KBM-7 (cell line): ENCODE measurements at regions not wholly inside any gene's neighbourhood (a gene's known extent, or its start where the extent isn't known, plus 50 kb on each side); places are given as distances from the start of the nearest gene placed in this dataset.

Source experiments
- DNase-seq: peaks from one replicate; pipeline ENCODE4 v3.0.0-alpha.2; 2015
- in situ Hi-C: fragments of 300-500 bp; cut with MboI; formaldehyde crosslinking; loops from 2 replicates; pipeline ENCODE4 v1.14.3; 2020; ENCODE audit warnings: low sequenced_read_pairs, low pct_unique_long_range_greater_than_20kb, mixed read lengths

DNA sequence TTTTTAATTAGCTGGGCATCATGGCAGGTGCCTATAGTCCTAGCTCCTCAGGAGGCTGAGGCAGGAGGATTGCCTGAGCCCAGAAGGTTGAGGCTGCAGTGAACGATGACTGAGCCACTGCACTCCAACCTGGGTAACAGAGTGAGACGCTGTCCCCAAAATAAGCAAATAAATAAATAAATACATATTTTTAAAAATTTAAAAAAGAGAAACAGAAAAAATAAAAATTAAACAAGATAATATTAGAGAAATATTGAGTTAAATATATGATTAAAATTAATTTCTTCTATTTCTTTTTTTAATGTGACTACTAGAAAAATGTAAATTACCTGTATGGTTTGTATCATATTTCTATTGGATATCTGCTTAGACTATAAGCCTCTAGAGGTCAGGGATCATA lies 59.3 kb upstream of the ATP1A1 start:
- in situ Hi-C loops = no loop called here

GRCh38 chr1:116314305-116314919 lies 58.6 kb upstream of the ATP1A1 start:
- in situ Hi-C loops = no loop called here
- no peak for DNase-seq

More for the DNA sequence above, 59.3 kb upstream of the ATP1A1 start:
- DNase-seq = no peak

GRCh38 chr1:116316373-116316772 lies 56.7 kb upstream of the ATP1A1 start:
- no peak for DNase-seq
- in situ Hi-C loops = no loop called here

- in situ Hi-C loops = no loop called here
- DNase-seq = no peak
These were observed 54.1 kb upstream of the ATP1A1 start for GRCh38 chr1:116318897-116319296.

DNA sequence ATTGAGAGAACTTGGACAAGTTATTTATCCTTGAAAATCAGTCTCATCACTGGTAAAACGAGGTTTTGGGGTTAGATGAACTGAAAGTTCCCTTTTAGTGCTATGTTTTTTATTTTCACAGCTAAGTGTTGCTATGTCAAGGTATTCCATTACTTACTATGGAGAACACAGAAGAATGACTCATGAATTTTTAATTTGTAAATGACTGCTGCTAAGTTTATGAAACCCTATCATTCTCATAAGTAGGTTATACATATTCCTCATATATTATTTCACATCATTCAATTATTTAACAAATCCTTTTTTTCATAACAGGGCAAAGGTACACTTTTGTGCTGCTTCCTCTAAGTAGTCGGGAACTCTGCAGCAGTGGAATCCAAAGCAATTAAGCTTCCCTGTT lies 52.2 kb upstream of the ATP1A1 start:
- DNase-seq = no peak
- in situ Hi-C loops = no loop called here

- in situ Hi-C loops = no loop called here
- no peak for DNase-seq
These were observed 51.3 kb upstream of the ATP1A1 start for GRCh38 chr1:116321766-116322175.

GRCh38 chr1:116322752-116323405 lies 50.2 kb upstream of the ATP1A1 start:
- no peak for DNase-seq
- in situ Hi-C loops = no loop called here
